ENCODE measurements at regions not wholly inside any gene's neighbourhood (a gene's known extent, or its start where the extent isn't known, plus 50 kb on each side); places are given as distances from the start of the nearest gene placed in this dataset.

GRCh38 chr10:44316187-44316921 is 68.5 kb downstream of the CXCL12 start:
- TF ChIP-seq, protein P1, sequence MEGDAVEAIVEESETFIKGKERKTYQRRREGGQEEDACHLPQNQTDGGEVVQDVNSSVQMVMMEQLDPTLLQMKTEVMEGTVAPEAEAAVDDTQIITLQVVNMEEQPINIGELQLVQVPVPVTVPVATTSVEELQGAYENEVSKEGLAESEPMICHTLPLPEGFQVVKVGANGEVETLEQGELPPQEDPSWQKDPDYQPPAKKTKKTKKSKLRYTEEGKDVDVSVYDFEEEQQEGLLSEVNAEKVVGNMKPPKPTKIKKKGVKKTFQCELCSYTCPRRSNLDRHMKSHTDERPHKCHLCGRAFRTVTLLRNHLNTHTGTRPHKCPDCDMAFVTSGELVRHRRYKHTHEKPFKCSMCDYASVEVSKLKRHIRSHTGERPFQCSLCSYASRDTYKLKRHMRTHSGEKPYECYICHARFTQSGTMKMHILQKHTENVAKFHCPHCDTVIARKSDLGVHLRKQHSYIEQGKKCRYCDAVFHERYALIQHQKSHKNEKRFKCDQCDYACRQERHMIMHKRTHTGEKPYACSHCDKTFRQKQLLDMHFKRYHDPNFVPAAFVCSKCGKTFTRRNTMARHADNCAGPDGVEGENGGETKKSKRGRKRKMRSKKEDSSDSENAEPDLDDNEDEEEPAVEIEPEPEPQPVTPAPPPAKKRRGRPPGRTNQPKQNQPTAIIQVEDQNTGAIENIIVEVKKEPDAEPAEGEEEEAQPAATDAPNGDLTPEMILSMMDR (IDR thresholded peaks at IDR 0.05) = no peak
- TF ChIP-seq EP300 (IDR thresholded peaks at IDR 0.05) = no peak
- TF ChIP-seq POLR2AphosphoS5 (IDR thresholded peaks at IDR 0.05) = no peak
- TF ChIP-seq POLR2A (IDR thresholded peaks at IDR 0.05; ENCODE audit: low read depth) = no peak
- 82% methylated on average over 8 of the region's 8 CpGs for WGBS
- H3K36me3 ChIP-seq = no peaks in the 10 kb centered on the region

GRCh38 chr10:44314802-44315460 is 70.0 kb downstream of the CXCL12 start:
- TF ChIP-seq, protein P1 (IDR thresholded peaks at IDR 0.05) = no peak
- no peak for TF ChIP-seq POLR2A (IDR thresholded peaks at IDR 0.05; ENCODE audit: low read depth)
- TF ChIP-seq POLR2AphosphoS5 (IDR thresholded peaks at IDR 0.05) = no peak
- TF ChIP-seq EP300 (IDR thresholded peaks at IDR 0.05) = no peak
- Histone ChIP-seq H3K36me3 (no peaks in the 10 kb centered on the region), H3K4me3 (no peak overlapping the region), H3K4me1 (peaks cover 4 to 17% (median 13%) of the 10 kb centered on the region in 4 donors), H3K27ac (replicated peaks in 1 of 4) (no peak overlapping the region), H3K9me3 (no peaks in the 10 kb centered on the region), H3K27me3 (peaks cover 0 to 5% (median 0%) of the 10 kb centered on the region in 4 donors)
- no peak for DNase-seq (ENCODE audit: extremely low spot score)
- intact Hi-C loops (cut with DNase I) = loop anchor here (5.0 kb wide), 2 partner anchors 623 to 643 kb away; no protein-coding TSS in a partner anchor
- 93% methylated on average over 6 of the region's 6 CpGs for WGBS

More at GRCh38 chr10:44316187-44316921, 68.5 kb downstream of the CXCL12 start:
- peaks cover 0 to 4% (median 2%) of the 10 kb centered on the region in 4 donors for H3K4me1 ChIP-seq
- peaks cover 0 to 5% (median 0%) of the 10 kb centered on the region in 4 donors for H3K27me3 ChIP-seq
- intact Hi-C loops (cut with DNase I) = no loop called here
- no peak for DNase-seq (ENCODE audit: extremely low spot score)
- H3K27ac ChIP-seq (replicated peaks in 1 of 4) = no peak overlapping the region
- no peaks in the 10 kb centered on the region for H3K9me3 ChIP-seq
- no peak overlapping the region for H3K4me3 ChIP-seq

GRCh38 chr10:44313761-44314165 is 71.1 kb downstream of the CXCL12 start:
- peaks cover 4 to 29% (median 19%) of the 10 kb centered on the region in 4 donors for H3K4me1 ChIP-seq
- TF ChIP-seq, protein P1 (IDR thresholded peaks at IDR 0.05) = no peak
- no peak for TF ChIP-seq POLR2A (IDR thresholded peaks at IDR 0.05; ENCODE audit: low read depth)
- no peak for TF ChIP-seq POLR2AphosphoS5 (IDR thresholded peaks at IDR 0.05)
- TF ChIP-seq EP300 (IDR thresholded peaks at IDR 0.05) = no peak
- intact Hi-C loops (cut with DNase I) = loop anchor here (5.0 kb wide), 2 partner anchors 621 to 641 kb away; no protein-coding TSS in a partner anchor
- H3K27ac ChIP-seq (replicated peaks in 1 of 4) = no peak overlapping the region
- WGBS = 57% methylated on average over 1 of the region's 1 CpG
- no peaks in the 10 kb centered on the region for H3K36me3 ChIP-seq
- peak; percentile 64 for DNase-seq (ENCODE audit: extremely low spot score)
- H3K4me3 ChIP-seq = no peak overlapping the region
- H3K9me3 ChIP-seq = no peaks in the 10 kb centered on the region
- H3K27me3 ChIP-seq = peaks cover 0 to 5% (median 0%) of the 10 kb centered on the region in 4 donors

GRCh38 chr10:44312401-44312800 is 72.5 kb downstream of the CXCL12 start:
- Histone ChIP-seq H3K4me3 (no peak overlapping the region), H3K27me3 (peaks cover 0 to 5% (median 0%) of the 10 kb centered on the region in 4 donors), H3K4me1 (peaks cover 4 to 32% (median 23%) of the 10 kb centered on the region in 4 donors), H3K9me3 (no peaks in the 10 kb centered on the region), H3K36me3 (no peaks in the 10 kb centered on the region), H3K27ac (replicated peaks in 1 of 4) (no peak overlapping the region)
- intact Hi-C loops (cut with DNase I) = loop anchor here (5.0 kb wide), 2 partner anchors 620 to 640 kb away; no protein-coding TSS in a partner anchor
- TF ChIP-seq, protein P1 (IDR thresholded peaks at IDR 0.05) = no peak
- TF ChIP-seq POLR2A (IDR thresholded peaks at IDR 0.05; ENCODE audit: low read depth) (no peak), POLR2AphosphoS5 (IDR thresholded peaks at IDR 0.05) (no peak), EP300 (IDR thresholded peaks at IDR 0.05) (no peak)
- DNase-seq (ENCODE audit: extremely low spot score) = no peak
- WGBS = 80% methylated on average over 3 of the region's 3 CpGs
